ENCODE measurements at regions not wholly inside any gene's neighbourhood (a gene's known extent, or its start where the extent isn't known, plus 50 kb on each side); places are given as distances from the start of the nearest gene placed in this dataset.

- Histone ChIP-seq H3K27ac (no peak overlapping the region), H3K27me3 (no peaks in the 10 kb centered on the region), H3K4me3 (no peak overlapping the region), H3K9me3 (no peaks in the 10 kb centered on the region), H3K36me3 (no peaks in the 10 kb centered on the region), H3K4me1 (no peaks in the 10 kb centered on the region)
- DNase-seq: no peak
- ATAC-seq: no peak
- 73% methylated on average over 4 of the region's 4 CpGs for WGBS (ENCODE audit: insufficient coverage, low coverage, low lambda C conversion rate, missing lambda C conversion rate)
- intact Hi-C loops (cut with DNase I): no loop called here
- no peak for TF ChIP-seq POLR2A (IDR thresholded peaks at IDR 0.05)
- TF ChIP-seq, protein P1, sequence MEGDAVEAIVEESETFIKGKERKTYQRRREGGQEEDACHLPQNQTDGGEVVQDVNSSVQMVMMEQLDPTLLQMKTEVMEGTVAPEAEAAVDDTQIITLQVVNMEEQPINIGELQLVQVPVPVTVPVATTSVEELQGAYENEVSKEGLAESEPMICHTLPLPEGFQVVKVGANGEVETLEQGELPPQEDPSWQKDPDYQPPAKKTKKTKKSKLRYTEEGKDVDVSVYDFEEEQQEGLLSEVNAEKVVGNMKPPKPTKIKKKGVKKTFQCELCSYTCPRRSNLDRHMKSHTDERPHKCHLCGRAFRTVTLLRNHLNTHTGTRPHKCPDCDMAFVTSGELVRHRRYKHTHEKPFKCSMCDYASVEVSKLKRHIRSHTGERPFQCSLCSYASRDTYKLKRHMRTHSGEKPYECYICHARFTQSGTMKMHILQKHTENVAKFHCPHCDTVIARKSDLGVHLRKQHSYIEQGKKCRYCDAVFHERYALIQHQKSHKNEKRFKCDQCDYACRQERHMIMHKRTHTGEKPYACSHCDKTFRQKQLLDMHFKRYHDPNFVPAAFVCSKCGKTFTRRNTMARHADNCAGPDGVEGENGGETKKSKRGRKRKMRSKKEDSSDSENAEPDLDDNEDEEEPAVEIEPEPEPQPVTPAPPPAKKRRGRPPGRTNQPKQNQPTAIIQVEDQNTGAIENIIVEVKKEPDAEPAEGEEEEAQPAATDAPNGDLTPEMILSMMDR (IDR thresholded peaks at IDR 0.05): no peak
These were observed 1450.0 kb downstream of the UQCRFS1 start for GRCh38 chr19:27762933-27763332.

- DNase-seq: no peak
- no peak for ATAC-seq
- Histone ChIP-seq H3K27ac (no peak overlapping the region), H3K36me3 (no peaks in the 10 kb centered on the region), H3K27me3 (no peaks in the 10 kb centered on the region), H3K9me3 (no peaks in the 10 kb centered on the region), H3K4me3 (no peak overlapping the region), H3K4me1 (no peaks in the 10 kb centered on the region)
- no peak for TF ChIP-seq POLR2A (IDR thresholded peaks at IDR 0.05)
- TF ChIP-seq, protein P1 (IDR thresholded peaks at IDR 0.05): no peak
- intact Hi-C loops (cut with DNase I): no loop called here
- 82% methylated on average over 4 of the region's 6 CpGs for WGBS (ENCODE audit: insufficient coverage, low coverage, low lambda C conversion rate, missing lambda C conversion rate)
These were observed 1453.1 kb downstream of the UQCRFS1 start for GRCh38 chr19:27759896-27760295.

- ATAC-seq (no peak), DNase-seq (no peak)
- Histone ChIP-seq H3K4me1 (no peaks in the 10 kb centered on the region), H3K27ac (no peak overlapping the region), H3K4me3 (no peak overlapping the region), H3K9me3 (no peaks in the 10 kb centered on the region), H3K36me3 (no peaks in the 10 kb centered on the region), H3K27me3 (no peaks in the 10 kb centered on the region)
- 67% methylated on average over 7 of the region's 18 CpGs for WGBS (ENCODE audit: insufficient coverage, low coverage, low lambda C conversion rate, missing lambda C conversion rate)
- no peak for TF ChIP-seq POLR2A (IDR thresholded peaks at IDR 0.05)
- TF ChIP-seq, protein P1 (IDR thresholded peaks at IDR 0.05): no peak
- intact Hi-C loops (cut with DNase I): no loop called here
These were observed 1454.1 kb downstream of the UQCRFS1 start for GRCh38 chr19:27758626-27759505.

DNA sequence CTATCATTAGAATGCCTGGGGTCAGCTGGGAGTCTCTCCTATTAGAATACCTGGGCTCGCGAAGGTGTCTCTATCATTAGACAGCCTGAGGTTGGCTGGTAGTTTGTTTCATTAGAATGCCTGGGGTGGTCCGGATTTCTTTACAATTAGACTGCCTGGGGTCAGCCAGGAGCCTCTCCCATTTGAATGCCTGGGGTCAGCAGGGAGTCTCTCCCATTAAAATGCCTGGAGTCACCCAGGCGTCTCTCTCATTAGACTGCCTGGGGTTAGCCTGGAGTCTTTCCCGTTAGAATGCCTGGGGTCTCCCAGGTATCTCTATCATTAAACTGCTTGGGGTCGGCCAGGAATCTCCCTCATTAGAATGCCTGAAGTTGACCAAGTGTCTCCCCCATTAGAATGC, 1458.3 kb downstream of the UQCRFS1 start:
- no peaks in the 10 kb centered on the region for H3K9me3 ChIP-seq
- intact Hi-C loops (cut with DNase I): no loop called here
- H3K4me3 ChIP-seq: no peak overlapping the region
- no peaks in the 10 kb centered on the region for H3K36me3 ChIP-seq
- DNase-seq: no peak
- TF ChIP-seq, protein P1 (IDR thresholded peaks at IDR 0.05): no peak
- no peak for TF ChIP-seq POLR2A (IDR thresholded peaks at IDR 0.05)
- H3K27ac ChIP-seq: no peak overlapping the region
- no peaks in the 10 kb centered on the region for H3K4me1 ChIP-seq
- 50% methylated on average over 1 of the region's 6 CpGs for WGBS (ENCODE audit: insufficient coverage, low coverage, low lambda C conversion rate, missing lambda C conversion rate)
- H3K27me3 ChIP-seq: no peaks in the 10 kb centered on the region
- no peak for ATAC-seq
